Keratinocyte (primary cell): ENCODE measurements at regions not wholly inside any gene's neighbourhood (a gene's known extent, or its start where the extent isn't known, plus 50 kb on each side); places are given as distances from the start of the nearest gene placed in this dataset.
"Not testable (repeated sequence)": the region's sequence is repeated elsewhere in the genome, so short reads cannot be mapped to it uniquely, and the experiment has no call there.

Experiments
- DNase-seq: peaks from one replicate; pipeline ENCODE4 v3.0.0-alpha.2; 2011; ENCODE audit warnings: low read depth, missing footprints, low spot score
- FAIRE-seq: peaks from 2 replicates; lab custom pipeline; 2011; peaks lifted over from hg19 to GRCh38; lab: Jason Lieb, UNC
- H2AFZ ChIP-seq: 2 replicates; pipeline ENCODE4 v1.6.0; 2012; ENCODE audit warnings: low read length, control low read depth, inconsistent platforms; ENCODE audit not compliant: control insufficient read depth
- H3K27ac ChIP-seq: 2 replicates; pipeline ENCODE4 v1.5.1; 2011; ENCODE audit warnings: low read length; ENCODE audit not compliant: control insufficient read depth, insufficient read depth
- H3K27me3 ChIP-seq: 3 replicates; pipeline ENCODE4 v1.6.0; 2011; ENCODE audit warnings: low read length; ENCODE audit not compliant: control insufficient read depth, insufficient read depth; ENCODE audit errors: extremely low read depth
- H3K36me3 ChIP-seq, 2 experiments: 2 replicates in 1 of 2; 3 replicates in 1 of 2; pipeline ENCODE4 v1.5.1; 2011; ENCODE audit warnings: low read length in 2 of 2, mild to moderate bottlenecking in 1 of 2; ENCODE audit not compliant: control insufficient read depth in 2 of 2, insufficient read depth in 2 of 2; ENCODE audit errors: extremely low read depth in 1 of 2
- H3K4me1 ChIP-seq: 3 replicates; pipeline ENCODE4 v1.5.1; 2011; ENCODE audit warnings: low read length; ENCODE audit not compliant: control insufficient read depth, insufficient read depth; ENCODE audit errors: extremely low read depth
- H3K4me2 ChIP-seq: 3 replicates; pipeline ENCODE4 v1.6.0; 2011; ENCODE audit warnings: low read depth, low read length; ENCODE audit not compliant: control insufficient read depth, insufficient read depth; ENCODE audit errors: extremely low read depth
- H3K4me3 ChIP-seq, 3 experiments: fragments of 200-600 bp in 1 of 3; sonication (generic) in 1 of 3; 2 replicates in 2 of 3; 3 replicates in 1 of 3; pipeline ENCODE4 v1.5.1; 2011 to 2016; ENCODE audit warnings: low read length in 3 of 3, mild to moderate bottlenecking in 3 of 3, control low read depth in 2 of 3, inconsistent platforms in 1 of 3, low read depth in 1 of 3, mixed read lengths in 1 of 3, mixed run types in 1 of 3, moderate library complexity in 1 of 3; ENCODE audit not compliant: control insufficient read depth in 2 of 3, insufficient read depth in 2 of 3; ENCODE audit errors: extremely low read depth in 1 of 3
- H3K79me2 ChIP-seq: 2 replicates; pipeline ENCODE4 v1.6.0; 2012; ENCODE audit warnings: low read length; ENCODE audit not compliant: control insufficient read depth, insufficient read depth
- H3K9ac ChIP-seq: 3 replicates; pipeline ENCODE4 v1.6.0; 2011; ENCODE audit warnings: low read length; ENCODE audit not compliant: control insufficient read depth, insufficient read depth; ENCODE audit errors: extremely low read depth
- H3K9me1 ChIP-seq: 3 replicates; pipeline ENCODE4 v1.6.0; 2011; ENCODE audit warnings: low read length; ENCODE audit not compliant: control insufficient read depth, insufficient read depth; ENCODE audit errors: extremely low read depth
- H3K9me3 ChIP-seq: 2 replicates; pipeline ENCODE4 v1.5.1; 2012; ENCODE audit warnings: low read depth, low read length; ENCODE audit not compliant: control insufficient read depth
- H4K20me1 ChIP-seq: 3 replicates; pipeline ENCODE4 v1.6.0; 2011; ENCODE audit warnings: low read length; ENCODE audit not compliant: control insufficient read depth, insufficient read depth; ENCODE audit errors: extremely low read depth
- dilution Hi-C: fragments of 300-500 bp; cut with MboI; formaldehyde crosslinking; loops from one replicate; pipeline ENCODE4 v1.7.0; 2020; ENCODE audit warnings: low sequenced_read_pairs; ENCODE audit not compliant: extremely low pct_ligation_motif_present

DNA sequence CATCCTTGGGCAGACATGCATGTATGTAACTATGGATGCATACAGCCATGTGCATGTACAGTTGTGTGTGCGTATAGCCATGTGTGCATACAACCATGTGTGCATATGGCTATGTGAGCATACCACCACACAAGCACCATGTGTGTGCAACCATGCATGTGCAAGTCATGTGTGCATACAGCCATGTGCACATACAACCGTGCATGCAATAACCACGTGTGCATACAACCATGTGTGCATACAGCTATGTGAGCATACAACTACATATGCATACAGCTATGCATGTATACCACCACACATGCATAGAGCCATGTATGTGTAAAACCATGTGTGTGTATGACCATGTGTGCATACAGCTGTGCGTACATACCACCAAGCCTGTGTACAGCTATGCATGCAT, 185.7 kb downstream of the BANP start:
- H3K9me3 ChIP-seq, H3K9ac ChIP-seq, H4K20me1 ChIP-seq, H3K27ac ChIP-seq, H3K4me3 ChIP-seq, DNase-seq, H3K36me3 ChIP-seq, H3K4me1 ChIP-seq, H3K4me2 ChIP-seq, H3K79me2 ChIP-seq, H2AFZ ChIP-seq, H3K27me3 ChIP-seq, H3K9me1 ChIP-seq, dilution Hi-C loops, FAIRE-seq: not testable (repeated sequence)

DNA sequence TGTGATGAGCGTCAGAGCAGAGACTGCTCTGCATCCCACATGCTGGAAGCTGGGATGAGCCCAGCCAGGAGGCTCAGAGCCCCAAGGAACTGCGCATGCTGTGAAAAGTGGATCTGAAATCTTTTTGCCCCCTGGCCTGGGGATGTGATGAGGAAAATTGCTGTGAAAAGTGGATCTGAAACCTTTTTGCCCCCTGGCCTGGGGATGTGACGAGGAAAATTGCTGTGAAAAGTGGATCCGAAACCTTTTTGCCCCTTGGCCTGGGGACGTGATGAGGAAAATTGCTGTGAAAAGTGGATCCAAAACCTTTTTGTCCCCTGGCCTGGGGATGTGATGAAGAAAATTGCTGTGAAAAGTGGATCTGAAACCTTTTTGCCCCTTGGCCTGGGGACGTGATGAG, 187.9 kb downstream of the BANP start:
- FAIRE-seq, H3K79me2 ChIP-seq, H3K4me3 ChIP-seq, H3K36me3 ChIP-seq, H3K9ac ChIP-seq, H4K20me1 ChIP-seq, H3K9me3 ChIP-seq, DNase-seq, H2AFZ ChIP-seq, H3K27me3 ChIP-seq, H3K4me1 ChIP-seq, dilution Hi-C loops, H3K4me2 ChIP-seq, H3K27ac ChIP-seq, H3K9me1 ChIP-seq: not testable (repeated sequence)

DNA sequence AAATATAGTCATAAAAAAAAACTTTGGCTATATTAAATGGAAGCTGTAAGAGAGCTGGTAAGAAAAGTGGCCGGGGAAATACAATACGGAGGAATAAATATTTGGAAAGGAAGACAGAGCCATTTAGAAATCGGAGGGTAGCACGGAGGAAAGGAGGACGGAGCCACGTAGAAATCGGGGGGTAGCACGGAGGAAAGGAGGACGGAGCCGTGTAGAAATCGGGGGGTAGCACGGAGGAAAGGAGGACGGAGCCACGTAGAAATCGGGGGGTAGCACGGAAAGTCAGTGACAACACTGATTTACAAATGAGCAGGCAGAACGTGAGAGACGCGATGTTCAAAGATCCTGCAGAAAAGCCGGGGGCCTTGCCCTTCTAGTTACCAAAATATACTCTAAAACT, 189.0 kb downstream of the BANP start:
- H3K79me2 ChIP-seq, H4K20me1 ChIP-seq, H3K4me2 ChIP-seq, H3K9me3 ChIP-seq, H3K4me3 ChIP-seq, H3K36me3 ChIP-seq, dilution Hi-C loops, DNase-seq, H3K9ac ChIP-seq, H3K27me3 ChIP-seq, H2AFZ ChIP-seq, H3K27ac ChIP-seq, H3K9me1 ChIP-seq, H3K4me1 ChIP-seq: not testable (repeated sequence)
- FAIRE-seq = peak; percentile 100
